Renal cortical epithelial cell (primary cell): ENCODE measurements at regions not wholly inside any gene's neighbourhood (a gene's known extent, or its start where the extent isn't known, plus 50 kb on each side); places are given as distances from the start of the nearest gene placed in this dataset.
A peak's percentile ranks its signal among the peaks of the same experiment; 100 is the strongest.

Experiments
- DNase-seq: peaks from one replicate; pipeline ENCODE4 v3.0.0-alpha.2; 2011; ENCODE audit warnings: low read depth

DNA sequence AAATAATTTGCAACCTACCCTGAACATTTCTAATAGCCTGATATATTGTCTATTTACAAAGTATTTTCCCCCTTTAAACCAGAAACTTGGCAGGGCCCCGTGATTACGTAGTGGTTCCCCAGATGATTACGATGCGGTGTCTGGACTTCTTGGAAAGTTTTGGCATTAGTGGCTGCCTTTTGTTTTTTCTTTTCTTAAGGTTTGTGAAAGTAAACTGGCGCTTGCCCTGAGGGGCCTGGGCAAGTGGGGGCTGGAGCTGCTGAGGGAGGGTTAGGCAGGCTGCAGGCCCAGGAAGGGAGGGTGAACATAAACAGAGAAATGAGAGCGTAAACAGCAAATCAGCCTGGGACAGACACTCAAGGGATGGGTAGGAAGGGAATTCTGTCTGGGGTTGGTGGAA lies 123.6 kb upstream of the MSX1 start:
- DNase-seq, result no peak

DNA sequence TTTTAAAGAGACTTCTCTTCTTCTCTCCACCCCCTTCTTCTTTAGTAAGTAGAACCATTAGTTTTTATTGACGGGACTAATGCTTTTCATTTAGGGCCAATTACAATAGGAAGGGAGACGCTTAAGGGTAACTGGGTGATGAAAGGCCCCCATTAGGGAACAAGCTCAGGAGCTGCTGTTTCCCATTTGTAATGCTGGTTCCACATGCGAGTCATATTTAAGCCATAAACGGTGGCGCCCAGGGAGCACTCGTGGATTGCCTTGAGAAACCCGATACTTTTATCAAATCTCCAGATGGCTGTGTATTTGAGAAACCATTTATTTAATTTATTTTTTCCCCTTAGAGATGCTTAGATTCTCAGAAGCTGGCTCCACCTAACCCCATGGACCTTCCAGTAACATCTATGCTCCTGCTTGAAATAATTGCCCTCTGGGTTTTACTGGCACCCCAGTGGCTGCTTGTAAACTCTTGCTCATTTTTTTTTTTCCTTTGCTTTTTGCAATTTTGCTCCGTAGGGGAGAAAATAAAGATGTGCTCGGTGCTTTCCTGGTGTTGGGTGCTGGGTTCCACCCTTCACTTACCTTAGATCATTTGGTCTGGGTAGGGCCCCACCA lies 124.2 kb upstream of the MSX1 start:
- DNase-seq, result no peak

DNA sequence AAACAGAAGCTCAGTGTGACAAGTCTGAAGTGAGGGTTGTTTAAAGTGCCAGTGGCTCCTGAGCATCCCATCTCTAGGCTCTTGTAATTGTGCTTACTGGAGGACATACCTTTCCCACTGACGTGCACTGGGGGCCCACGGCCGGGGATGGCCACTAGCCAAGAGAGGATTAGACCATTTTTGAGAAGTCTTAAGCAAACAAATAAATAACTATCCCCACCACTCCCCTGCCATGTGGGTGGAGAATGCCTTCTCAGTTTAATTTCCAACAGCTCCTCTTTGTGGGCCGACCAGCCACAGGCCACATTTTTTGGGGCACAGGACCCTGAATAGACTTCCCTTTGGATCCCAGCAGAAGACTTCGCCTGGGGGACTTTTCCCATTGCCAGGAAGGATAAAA lies 125.0 kb upstream of the MSX1 start:
- DNase-seq, result no peak

DNA sequence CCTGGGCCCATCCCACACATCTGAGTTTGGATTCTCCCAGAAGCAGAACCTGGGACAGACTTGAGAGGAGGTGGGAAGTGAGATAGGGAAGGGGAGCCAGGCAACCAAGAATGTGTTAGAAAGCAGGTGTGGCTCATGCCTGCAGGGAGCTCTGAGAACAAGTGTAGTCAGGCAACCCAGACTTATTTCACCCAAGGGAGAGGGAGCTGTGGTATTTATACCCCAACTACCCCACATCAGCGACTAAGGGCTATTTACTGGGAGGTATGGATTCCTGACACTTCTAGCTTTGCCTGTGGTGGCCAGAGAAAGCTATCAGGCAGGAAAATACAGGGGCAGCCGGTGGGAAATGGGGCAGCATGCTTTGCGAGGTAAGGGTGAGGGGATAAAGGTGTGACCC lies 125.8 kb upstream of the MSX1 start:
- no peak for DNase-seq

DNA sequence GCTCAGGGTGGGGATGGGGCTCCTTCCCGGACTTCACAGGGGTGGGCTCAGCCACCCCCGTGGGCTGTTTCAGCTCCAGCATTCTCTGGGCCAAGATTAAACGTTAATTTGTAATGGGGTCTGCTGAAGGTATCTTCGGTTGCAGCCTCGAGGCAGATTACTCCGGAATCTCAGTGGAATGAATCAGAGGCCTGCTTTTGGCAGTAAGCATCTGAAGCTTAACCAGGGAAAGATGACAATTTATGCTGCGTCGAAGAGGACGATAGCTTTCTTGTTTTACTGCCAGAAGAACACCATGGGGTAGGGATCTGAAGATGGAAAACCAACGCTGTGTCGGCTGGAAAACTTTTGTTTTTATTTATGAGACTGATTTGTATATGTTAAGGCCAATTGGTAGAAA lies 129.2 kb upstream of the MSX1 start:
- no peak for DNase-seq

DNA sequence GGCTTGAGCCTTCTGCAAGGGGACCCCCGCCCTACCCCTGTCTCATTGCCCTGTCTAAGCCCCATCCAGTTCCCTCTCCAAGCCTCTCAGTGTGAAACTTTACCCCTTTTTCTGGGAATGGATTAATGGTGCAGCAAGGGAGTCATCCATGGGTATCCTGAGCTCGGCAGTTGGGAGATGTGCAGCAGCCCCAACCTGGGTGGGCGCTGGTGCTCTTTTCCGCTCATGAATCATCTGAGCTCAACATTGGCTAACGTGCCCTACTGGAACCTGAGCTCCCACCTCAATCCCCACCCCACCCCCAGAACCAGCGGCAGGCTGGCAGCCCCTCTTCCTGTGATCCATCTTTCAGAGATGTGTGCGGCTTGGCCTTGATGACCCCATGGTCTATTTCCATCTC lies 130.3 kb upstream of the MSX1 start:
- DNase-seq, result no peak

DNA sequence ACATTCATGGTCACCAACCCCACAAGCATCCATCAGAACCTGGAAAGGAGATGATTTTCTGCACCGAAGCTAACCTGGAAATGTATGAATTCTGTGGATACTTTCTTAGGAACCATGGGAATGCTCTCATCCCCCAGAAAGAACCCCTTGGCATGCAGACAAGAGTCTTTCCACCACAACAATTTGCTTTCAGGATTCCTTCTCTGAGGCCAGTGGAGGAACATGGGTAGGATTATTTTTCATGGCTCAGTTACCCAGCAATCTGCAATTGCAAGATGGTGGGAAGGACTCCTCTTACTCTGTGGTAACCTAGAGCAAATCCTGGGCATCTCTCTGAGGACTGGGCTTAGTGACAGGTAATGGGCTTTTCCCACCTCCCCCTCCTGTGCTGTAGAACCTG lies 131.9 kb upstream of the MSX1 start:
- no peak for DNase-seq

DNA sequence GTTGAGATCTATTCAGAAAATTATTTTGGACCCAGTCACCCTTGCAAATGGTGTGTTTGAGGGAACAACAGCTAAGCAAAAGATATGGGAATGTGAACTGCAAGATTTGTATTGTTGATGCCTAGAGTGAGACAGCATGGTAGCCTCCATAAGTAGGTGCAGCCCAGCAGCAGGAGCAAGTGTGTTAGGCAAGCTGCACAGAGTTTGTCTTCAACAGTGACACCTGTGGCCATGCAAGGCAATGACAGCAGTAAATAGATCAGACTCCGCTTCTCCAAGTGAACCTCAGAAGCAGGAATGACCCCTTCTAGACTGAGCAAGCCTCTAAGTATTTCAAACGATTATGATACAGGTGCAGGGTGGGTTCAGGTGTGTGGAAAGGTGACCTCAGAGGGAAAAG lies 133.4 kb upstream of the MSX1 start:
- no peak for DNase-seq

DNA sequence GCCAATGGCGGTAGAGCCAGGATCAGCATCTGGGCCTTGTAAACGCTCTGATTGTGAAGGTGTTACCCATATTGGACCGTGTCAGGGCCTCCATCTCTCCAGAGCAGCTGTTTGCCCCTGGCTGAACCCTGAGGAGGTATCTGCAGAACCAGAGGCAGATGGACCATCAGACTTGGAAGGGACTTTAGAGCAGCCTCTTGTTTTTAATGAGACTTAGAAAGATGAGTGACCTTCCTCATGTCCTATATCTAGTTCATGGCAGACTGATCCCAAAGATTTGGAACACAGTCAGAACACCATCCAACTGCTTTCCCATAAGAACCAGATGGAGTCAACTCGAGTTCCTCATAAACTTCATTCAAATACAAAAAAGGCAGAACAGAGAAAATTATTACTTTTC lies 135.1 kb upstream of the MSX1 start:
- no peak for DNase-seq

DNA sequence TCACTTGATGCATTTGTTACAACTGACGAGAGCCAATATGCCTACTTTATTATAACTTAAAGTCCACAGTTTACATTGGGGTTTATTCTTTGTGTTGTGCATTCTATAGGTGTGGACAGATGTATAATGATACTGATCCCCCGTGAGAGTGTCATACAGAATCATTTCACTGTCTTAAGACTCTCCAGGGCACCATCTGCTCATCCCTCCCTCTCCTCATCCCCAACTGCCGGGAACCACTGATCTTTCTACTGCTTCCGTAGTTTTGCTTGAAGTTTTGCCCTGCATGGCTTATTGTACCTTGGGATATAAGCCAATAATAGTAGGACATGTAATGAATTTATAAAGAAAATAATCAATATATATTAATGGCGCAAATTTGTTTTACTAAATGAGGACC lies 137.8 kb upstream of the MSX1 start:
- DNase-seq, result no peak

DNA sequence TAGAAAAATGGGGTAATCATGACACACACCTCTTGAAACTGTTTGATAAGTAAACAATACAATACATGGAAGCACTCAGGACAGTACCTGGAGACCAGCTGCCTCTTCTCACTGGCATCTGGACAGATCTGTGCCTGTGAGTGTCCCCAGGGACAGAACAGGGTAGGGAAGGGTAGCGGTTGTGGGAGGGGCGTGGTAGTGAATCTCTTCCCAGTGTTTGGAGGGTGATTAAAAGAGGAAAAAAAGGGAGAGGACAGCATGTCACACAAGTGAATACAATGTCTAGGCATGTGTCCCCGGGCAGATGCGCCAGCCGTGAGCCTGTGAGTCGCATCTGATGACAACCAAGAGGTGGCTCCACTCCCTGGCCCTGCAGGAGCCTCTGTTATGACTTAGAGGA lies 138.8 kb upstream of the MSX1 start:
- no peak for DNase-seq

DNA sequence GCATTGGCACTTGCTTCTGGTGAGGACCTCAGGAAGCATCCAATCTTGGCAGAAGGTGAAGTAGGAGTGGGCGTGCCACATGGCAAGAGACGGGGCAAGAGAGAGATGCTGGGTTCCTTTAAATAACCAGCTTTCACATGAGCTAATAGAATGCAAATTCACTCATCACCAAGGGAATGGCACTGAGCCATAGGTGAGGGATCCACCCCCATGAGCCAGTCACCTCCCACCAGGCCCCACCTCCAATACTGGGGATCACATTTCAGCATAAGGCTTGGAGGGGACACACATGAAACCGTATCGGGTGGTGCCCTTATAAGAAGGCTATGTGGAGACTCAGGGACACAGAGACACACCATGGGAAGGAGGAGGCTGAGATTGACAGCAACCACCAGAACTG lies 140.0 kb upstream of the MSX1 start:
- DNase-seq, result no peak

DNA sequence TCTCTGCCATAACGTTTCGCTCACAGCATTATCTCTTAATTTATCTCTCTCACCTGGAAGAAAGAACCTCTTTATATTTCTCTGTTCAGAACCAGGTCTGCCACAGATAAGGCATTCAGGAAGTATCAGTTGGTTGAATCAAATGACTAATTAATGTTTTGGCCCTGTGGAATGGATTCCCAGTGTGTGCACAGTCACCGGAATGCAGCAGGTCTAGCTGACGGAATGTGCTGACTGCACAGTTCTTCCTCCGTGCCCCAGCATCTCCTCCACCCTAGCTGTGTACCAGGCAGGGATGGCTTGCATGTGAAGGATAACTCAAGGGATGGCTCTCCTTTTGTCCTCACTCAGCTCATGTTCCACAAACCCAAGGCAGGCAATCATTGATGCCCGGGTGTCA lies 141.8 kb upstream of the MSX1 start:
- DNase-seq, result peak; percentile 3

DNA sequence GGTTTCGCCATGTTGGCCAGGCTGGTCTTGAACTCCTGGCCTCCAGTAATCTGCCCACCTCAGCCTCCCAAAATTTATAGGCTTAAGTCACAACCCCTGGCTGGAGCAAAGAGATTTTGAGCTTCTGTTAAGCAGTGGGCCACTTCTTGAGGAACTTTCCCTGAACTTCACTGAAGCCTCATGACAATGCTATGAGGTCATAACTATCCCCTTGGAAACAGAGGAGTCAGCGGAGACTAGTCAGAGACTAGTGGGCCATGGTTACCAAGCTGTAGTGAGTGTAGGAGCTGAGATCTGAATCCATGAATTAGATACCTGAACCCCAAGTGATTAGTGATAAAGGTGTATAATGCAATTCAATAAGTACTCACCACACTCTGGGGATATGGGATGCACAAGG lies 145.1 kb upstream of the MSX1 start:
- no peak for DNase-seq

DNA sequence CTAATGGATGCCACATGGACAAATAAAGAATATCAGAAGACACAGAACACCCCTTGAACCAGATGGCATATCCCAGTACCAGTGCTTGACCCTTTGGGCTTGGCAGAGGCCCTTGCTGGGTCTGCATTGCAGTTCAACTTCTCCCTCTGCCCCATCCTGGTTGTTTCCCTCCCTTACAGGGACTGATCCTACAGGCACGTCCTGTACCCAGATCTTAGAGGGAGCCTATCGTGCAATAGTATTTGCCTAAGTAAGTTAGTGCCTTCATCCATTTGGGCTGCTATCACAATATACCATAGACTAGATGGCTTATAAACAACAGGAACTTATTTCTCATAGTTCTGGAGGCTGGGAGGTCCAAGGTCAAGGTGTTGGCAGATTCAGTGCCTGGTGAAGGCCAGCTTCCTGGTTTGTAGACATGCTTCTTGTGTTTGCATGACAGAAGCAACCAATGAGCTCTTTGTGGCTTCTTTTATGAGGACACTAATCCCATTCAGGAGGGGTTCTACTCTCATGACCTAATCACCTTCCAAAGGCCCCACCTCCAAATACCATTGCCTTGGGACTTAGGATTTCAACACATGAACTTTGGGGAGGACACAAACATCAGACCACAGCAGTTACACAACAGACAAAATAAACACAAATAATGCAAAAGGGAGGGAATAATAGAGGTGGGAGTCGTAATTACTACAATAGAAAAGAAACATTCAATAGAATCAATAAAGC lies 146.5 kb upstream of the MSX1 start:
- no peak for DNase-seq

DNA sequence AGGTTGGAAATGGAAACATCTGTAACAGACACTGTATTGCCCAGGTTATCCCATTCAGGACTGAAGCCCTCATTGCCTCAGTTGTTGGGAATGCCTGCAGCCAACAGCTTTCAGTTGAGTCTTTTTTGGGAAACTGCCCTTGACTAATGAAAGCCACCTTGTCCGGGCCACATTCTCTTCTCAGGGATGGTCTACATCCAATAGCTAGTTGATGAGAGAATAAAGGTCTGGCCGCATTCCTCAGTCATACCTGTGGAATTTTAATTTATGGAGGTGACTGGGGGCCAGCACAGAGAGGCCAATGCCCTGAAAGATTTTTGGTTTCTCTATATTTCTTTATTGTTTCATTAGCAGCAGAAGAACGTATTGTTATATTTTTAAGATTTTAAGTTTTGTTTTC lies 147.6 kb upstream of the MSX1 start:
- DNase-seq, result no peak

DNA sequence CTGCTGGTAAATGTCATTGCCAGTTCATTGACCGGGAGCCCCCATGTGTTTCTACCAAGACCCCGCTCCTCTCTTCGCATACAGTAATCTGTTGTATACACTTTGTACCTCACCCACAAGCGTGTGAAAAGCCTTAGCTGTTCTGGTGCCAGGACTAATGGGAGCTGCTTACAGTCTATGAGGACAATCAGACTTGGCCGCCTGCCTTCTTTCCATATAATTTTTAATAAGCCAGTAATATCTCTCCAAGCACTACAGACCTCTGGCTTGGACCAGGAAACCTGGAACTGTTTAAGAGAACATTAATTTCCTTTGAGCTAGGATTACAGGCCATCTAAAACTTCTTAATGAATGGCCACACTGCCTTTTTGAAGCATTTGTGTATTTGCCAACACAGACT lies 149.7 kb upstream of the MSX1 start:
- DNase-seq, result no peak

DNA sequence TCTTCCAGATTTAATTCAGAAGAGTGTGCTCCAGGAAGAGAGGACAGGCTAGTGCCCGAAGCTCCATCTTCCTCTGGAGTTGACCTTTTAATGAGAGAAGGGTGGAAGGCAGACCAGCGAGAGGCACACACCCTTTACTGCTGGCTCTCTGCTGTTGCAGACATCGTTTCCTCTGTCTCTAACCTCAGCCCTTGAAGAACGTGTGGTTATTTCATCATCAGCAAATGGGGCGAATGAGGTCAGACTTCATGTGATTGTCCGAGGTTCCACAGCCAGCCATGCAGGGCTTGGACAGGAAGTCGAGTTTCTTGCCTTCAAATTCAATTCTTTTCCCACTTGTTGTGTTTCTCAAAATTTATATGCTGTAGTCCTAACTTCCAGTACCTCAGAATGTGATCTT lies 155.2 kb upstream of the MSX1 start:
- no peak for DNase-seq

DNA sequence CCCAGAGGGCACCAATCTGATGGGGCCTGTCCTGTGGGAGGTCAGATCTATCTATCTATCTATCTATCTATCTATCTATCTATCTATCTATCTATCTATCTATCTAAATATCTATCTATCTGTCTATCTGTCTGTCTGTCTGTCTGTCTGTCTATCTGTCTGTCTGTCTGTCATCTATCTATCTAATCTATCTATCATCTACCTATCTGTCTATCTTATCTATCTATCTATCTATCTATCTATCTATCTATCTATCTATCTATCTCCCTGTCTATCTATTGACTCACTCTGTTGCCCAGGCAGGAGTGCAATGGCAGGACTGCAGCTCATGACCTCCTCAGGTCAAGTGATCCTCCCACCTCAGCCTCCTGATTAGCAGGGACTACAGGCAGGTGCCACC lies 155.7 kb upstream of the STX18 start:
- DNase-seq, result no peak

DNA sequence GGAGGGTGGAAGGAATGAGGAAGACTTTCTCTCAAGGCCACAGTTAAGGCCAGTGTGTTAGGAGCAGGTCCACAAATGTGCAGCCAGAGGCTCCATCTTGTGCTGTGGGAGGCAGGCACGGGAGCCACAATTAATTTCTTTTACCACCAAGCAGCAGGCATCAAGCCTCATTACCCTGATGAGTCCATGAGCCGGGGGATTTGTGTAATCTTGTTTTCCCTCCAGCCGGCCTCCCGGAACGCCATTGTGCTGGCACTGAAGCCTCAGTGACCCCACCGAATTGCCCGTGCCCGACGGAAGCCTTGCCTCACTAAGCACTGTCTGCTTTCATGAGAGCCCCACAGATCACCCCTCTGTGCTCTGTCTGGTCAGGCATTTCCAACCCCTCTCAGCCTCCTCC lies 154.7 kb upstream of the STX18 start:
- DNase-seq, result no peak

DNA sequence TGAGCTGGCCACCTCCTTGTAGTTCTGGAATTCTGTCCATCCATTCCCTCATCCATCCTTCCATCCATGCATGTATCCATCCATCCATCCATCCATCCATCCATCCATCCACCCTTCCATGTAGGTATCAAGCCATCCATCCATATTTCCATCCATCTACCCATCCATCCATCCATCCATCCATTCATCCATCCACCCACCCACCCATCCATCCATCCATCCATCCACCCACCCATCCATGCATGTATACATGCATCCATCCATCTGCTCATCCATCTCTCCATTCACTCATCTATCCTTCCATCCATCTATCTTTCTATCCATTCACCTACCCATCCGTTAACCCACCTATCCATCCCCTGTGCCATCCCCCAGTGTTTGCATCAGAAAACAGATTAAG lies 153.6 kb upstream of the STX18 start:
- no peak for DNase-seq

DNA sequence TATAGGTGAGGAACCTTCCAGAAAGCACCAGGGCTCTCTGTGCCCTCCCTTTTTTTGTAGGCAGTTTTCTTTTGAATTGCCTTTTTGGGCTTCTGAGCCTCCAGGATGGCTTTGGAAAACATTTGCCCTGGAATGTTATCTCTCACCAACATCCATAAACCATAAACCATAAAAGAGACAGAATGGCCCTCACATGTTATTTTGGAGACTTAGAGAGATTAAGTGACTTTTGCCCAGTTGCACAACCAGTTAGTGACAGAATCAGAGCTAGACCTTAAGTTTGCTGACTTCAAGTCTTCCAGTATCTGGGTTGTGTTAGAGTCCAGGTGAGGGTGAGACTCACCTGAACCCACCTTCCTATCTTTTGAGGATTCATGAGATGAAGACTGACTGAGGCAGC lies 153.0 kb upstream of the STX18 start:
- no peak for DNase-seq

DNA sequence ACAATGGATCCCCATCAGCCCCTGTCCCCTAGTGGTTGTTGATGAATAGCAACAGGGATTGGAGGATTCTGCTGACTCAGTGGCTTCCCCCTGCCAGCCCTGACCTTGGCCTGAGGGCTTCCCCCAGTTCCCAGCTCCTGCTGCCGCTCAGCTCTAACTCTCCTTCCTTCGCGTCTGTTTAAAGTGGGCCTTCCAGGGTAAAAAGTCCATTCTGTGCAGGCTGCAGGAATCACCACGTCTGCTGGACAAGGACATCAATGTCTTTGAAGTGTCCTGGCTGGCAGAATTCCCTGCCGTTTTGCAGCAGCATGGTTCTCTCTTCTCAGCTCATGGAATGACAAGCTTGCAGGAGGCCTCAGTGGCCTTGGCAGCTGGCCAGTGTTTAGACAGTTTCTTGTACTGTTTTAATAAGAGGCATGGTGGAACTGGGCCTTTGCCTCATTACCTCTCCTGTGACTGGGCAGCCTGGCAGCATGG lies 152.5 kb upstream of the STX18 start:
- DNase-seq, result peak; percentile 42

DNA sequence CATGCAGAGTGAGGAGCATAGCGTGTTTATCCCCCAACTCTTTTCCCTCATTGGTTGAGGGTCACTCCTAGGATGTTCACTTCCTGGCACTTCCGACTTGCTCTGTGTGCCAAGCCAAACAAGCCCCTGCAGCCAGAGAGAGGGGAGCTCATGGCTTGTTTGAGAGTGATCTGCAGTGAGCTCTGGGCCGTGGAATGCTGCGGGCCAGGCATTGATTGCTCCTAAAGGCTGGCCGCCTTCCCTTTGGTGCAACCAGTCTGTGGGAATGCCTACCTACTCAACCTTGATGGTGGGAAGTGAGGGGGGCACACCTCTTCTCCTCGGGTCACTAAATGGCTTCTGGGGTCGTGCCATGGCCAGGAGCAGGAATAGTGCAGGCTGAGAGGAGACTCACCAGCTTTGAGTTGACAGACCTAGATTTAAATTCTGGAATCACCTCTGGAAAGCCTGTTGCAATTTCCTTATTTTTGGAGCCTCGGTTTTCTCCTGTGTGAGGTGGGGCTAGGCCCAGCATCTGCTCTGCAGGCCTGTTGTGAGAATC lies 152.0 kb upstream of the STX18 start:
- no peak for DNase-seq
